Natural killer cell (primary cell): ENCODE measurements at regions not wholly inside any gene's neighbourhood (a gene's known extent, or its start where the extent isn't known, plus 50 kb on each side); places are given as distances from the start of the nearest gene placed in this dataset.

Experiments used
- ATAC-seq, 3 donors: fragments of 150-1000 bp in 2 of 3; fragments of 200-7000 bp in 1 of 3; cut with Tn5 transposase; 1 replicate in 1 of 3; 2 replicates in 2 of 3; pipeline ENCODE4 v1.10.0; 2021; ENCODE audit warnings: mild to moderate bottlenecking in 2 of 3, moderate library complexity in 2 of 3
- DNase-seq, 2 donors: peaks; one replicate each; pipeline versions ENCODE4 v3.0.0 to v3.0.0-alpha.2; 2013 to 2021; ENCODE audit warnings: mixed read lengths in 1 of 2
- H3K27ac ChIP-seq: one replicate; pipeline ENCODE4 v1.5.1; 2013; ENCODE audit warnings: mild to moderate bottlenecking, low read length
- H3K27me3 ChIP-seq: one replicate; pipeline ENCODE4 v1.6.1; 2013; ENCODE audit warnings: low read length; ENCODE audit not compliant: control insufficient read depth, insufficient read depth
- H3K36me3 ChIP-seq: one replicate; pipeline ENCODE4 v1.6.1; 2013; ENCODE audit warnings: low read length; ENCODE audit not compliant: control insufficient read depth, insufficient read depth
- H3K4me1 ChIP-seq: one replicate; pipeline ENCODE4 v1.6.1; 2013; ENCODE audit warnings: low read length; ENCODE audit not compliant: control insufficient read depth, insufficient read depth
- H3K4me3 ChIP-seq: one replicate; pipeline ENCODE4 v1.5.1; 2013; ENCODE audit warnings: low read length
- H3K9me3 ChIP-seq: one replicate; pipeline ENCODE4 v1.6.1; 2013; ENCODE audit warnings: low read length; ENCODE audit not compliant: control insufficient read depth, insufficient read depth
- H3K27ac Mint-ChIP-seq, 2 donors: one replicate each; pipeline ENCODE4 v1.8.0; 2022; ENCODE audit warnings: mild to moderate bottlenecking in 2 of 2, mixed read lengths in 2 of 2, moderate library complexity in 1 of 2
- H3K27me3 Mint-ChIP-seq, 2 donors: one replicate each; pipeline ENCODE4 v1.8.0; 2022; ENCODE audit warnings: low read depth in 2 of 2, mixed read lengths in 2 of 2
- H3K36me3 Mint-ChIP-seq: one replicate; pipeline ENCODE4 v1.8.0; 2022; ENCODE audit warnings: mixed read lengths
- H3K4me1 Mint-ChIP-seq, 2 donors: one replicate each; pipeline ENCODE4 v1.8.0; 2022; ENCODE audit warnings: mixed read lengths in 2 of 2
- H3K4me3 Mint-ChIP-seq: one replicate; pipeline ENCODE4 v1.8.0; 2022; ENCODE audit warnings: mild to moderate bottlenecking, moderate library complexity, mixed read lengths
- H3K9me3 Mint-ChIP-seq, 2 donors: one replicate each; pipeline ENCODE4 v1.8.0; 2022; ENCODE audit warnings: mixed read lengths in 2 of 2
- CTCF ChIP-seq: fragments of 200-600 bp; IDR thresholded peaks from one replicate; pipeline ENCODE4 v1.8.0; 2022; ENCODE audit warnings: antibody characterized with exemption
- WGBS: methylation state at CpG from one replicate; pipeline ENCODE4 v1.1.7; 2013; ENCODE audit warnings: missing lambda C conversion rate; ENCODE audit not compliant: insufficient coverage; 5-methylcytosine and 5-hydroxymethylcytosine counted together
- intact Hi-C: fragments of 100-400 bp; cut with micrococcal nuclease; formaldehyde crosslinking; loops from one replicate; pipeline ENCODE4 v1.14.2; 2022

GRCh38 chr15:29939404-29939803 is 117.1 kb upstream of the TJP1 start:
- no peak for TF ChIP-seq CTCF
- Mint-ChIP-seq H3K9me3 (no peaks in the 10 kb centered on the region), H3K27me3 (peaks cover 19 to 22% of the 10 kb centered on the region in 2 donors), H3K4me1 (no peaks in the 10 kb centered on the region), H3K4me3 (no peak overlapping the region), H3K36me3 (no peaks in the 10 kb centered on the region), H3K27ac (no peak overlapping the region)
- WGBS, result 100% methylated on average over 1 of the region's 1 CpG
- Histone ChIP-seq H3K9me3 (no peaks in the 10 kb centered on the region), H3K27me3 (no peaks in the 10 kb centered on the region), H3K4me1 (no peaks in the 10 kb centered on the region), H3K36me3 (no peaks in the 10 kb centered on the region), H3K27ac (no peak overlapping the region), H3K4me3 (no peak overlapping the region)
- DNase-seq (no peak), ATAC-seq (no peak)
- intact Hi-C loops, result no loop called here

GRCh38 chr15:29938361-29939335 is 116.4 kb upstream of the TJP1 start:
- Histone ChIP-seq H3K27me3 (no peaks in the 10 kb centered on the region), H3K27ac (no peak overlapping the region), H3K36me3 (no peaks in the 10 kb centered on the region), H3K9me3 (no peaks in the 10 kb centered on the region), H3K4me3 (no peak overlapping the region), H3K4me1 (no peaks in the 10 kb centered on the region)
- no peak overlapping the region for H3K4me3 Mint-ChIP-seq
- WGBS, result 74% methylated on average over 12 of the region's 14 CpGs
- peaks cover 19 to 25% of the 10 kb centered on the region in 2 donors for H3K27me3 Mint-ChIP-seq
- DNase-seq (no peak), ATAC-seq (no peak)
- H3K4me1 Mint-ChIP-seq, result no peaks in the 10 kb centered on the region
- no peak for TF ChIP-seq CTCF
- H3K27ac Mint-ChIP-seq, result no peak overlapping the region
- no peaks in the 10 kb centered on the region for H3K36me3 Mint-ChIP-seq
- intact Hi-C loops, result no loop called here
- no peaks in the 10 kb centered on the region for H3K9me3 Mint-ChIP-seq

- no peak for TF ChIP-seq CTCF
- no peaks in the 10 kb centered on the region for H3K9me3 Mint-ChIP-seq
- WGBS, result no CpG with 5 or more reads among the region's 2 CpGs
- Histone ChIP-seq H3K9me3 (no peaks in the 10 kb centered on the region), H3K4me3 (no peak overlapping the region), H3K27ac (no peak overlapping the region), H3K27me3 (no peaks in the 10 kb centered on the region), H3K4me1 (no peaks in the 10 kb centered on the region), H3K36me3 (no peaks in the 10 kb centered on the region)
- DNase-seq (no peak), ATAC-seq (no peak)
- intact Hi-C loops, result no loop called here
- peaks cover 23 to 25% of the 10 kb centered on the region in 2 donors for H3K27me3 Mint-ChIP-seq
- no peaks in the 10 kb centered on the region for H3K4me1 Mint-ChIP-seq
- H3K36me3 Mint-ChIP-seq, result no peaks in the 10 kb centered on the region
- H3K4me3 Mint-ChIP-seq, result no peak overlapping the region
- no peak overlapping the region for H3K27ac Mint-ChIP-seq
Measured at GRCh38 chr15:29937956-29938355, 115.7 kb upstream of the TJP1 start.
